SK-N-SH treated with all-trans-retinoic acid at 6 μM for 48 hours (cell line): ENCODE measurements at regions not wholly inside any gene's neighbourhood (a gene's known extent, or its start where the extent isn't known, plus 50 kb on each side); places are given as distances from the start of the nearest gene placed in this dataset.

ENCODE experiments used
- ATAC-seq: fragments of 200-7000 bp; cut with Tn5 transposase; 3 replicates; pipeline ENCODE4 v1.9.1; 2020; ENCODE audit warnings: mild to moderate bottlenecking, moderate library complexity
- ARNTL ChIP-seq: fragments of 450-650 bp; formaldehyde crosslinking; IDR thresholded peaks from 2 replicates; pipeline ENCODE4 v1.5.0; 2020; ENCODE audit warnings: low read depth, mild to moderate bottlenecking, moderate library complexity, borderline replicate concordance
- BACH2 ChIP-seq: fragments of 250-450 bp; sonication (Bioruptor Pico); IDR thresholded peaks from 2 replicates; pipeline ENCODE4 v1.9.0; 2021; ENCODE audit warnings: mild to moderate bottlenecking, borderline replicate concordance
- CSDC2 ChIP-seq: fragments of 250-450 bp; sonication (Bioruptor Pico); IDR thresholded peaks from 2 replicates; pipeline ENCODE4 v1.5.0; 2020; ENCODE audit warnings: mild to moderate bottlenecking, moderate library complexity
- ESRRG ChIP-seq: fragments of 250-450 bp; sonication (Bioruptor Pico); IDR thresholded peaks from 2 replicates; pipeline ENCODE4 v1.6.1; 2021; ENCODE audit warnings: mild to moderate bottlenecking
- GLIS3 ChIP-seq: fragments of 250-450 bp; sonication (Bioruptor Pico); IDR thresholded peaks from 2 replicates; pipeline ENCODE4 v1.5.0; 2020; ENCODE audit warnings: mild to moderate bottlenecking, moderate library complexity
- ISL1 ChIP-seq: fragments of 250-450 bp; sonication (Bioruptor Pico); IDR thresholded peaks from 2 replicates; pipeline ENCODE4 v2.1.2; 2022; ENCODE audit warnings: mild to moderate bottlenecking, moderate library complexity
- OSR1 ChIP-seq: fragments of 250-450 bp; sonication (Bioruptor Pico); IDR thresholded peaks from 2 replicates; pipeline ENCODE4 v1.8.0; 2022; ENCODE audit warnings: moderate library complexity, mild to moderate bottlenecking, inconsistent platforms
- PPARA ChIP-seq: fragments of 250-450 bp; sonication (Bioruptor Pico); IDR thresholded peaks from 2 replicates; pipeline ENCODE4 v1.5.0; 2020; ENCODE audit warnings: mild to moderate bottlenecking, borderline replicate concordance
- RARB ChIP-seq: fragments of 250-450 bp; sonication (Bioruptor Pico); IDR thresholded peaks from 2 replicates; pipeline ENCODE4 v1.8.0; 2021; ENCODE audit warnings: mild to moderate bottlenecking, moderate library complexity
- SNAI2 ChIP-seq: fragments of 250-450 bp; sonication (Bioruptor Pico); IDR thresholded peaks from 2 replicates; pipeline ENCODE4 v1.5.0; 2020; ENCODE audit warnings: mild to moderate bottlenecking, moderate library complexity
- TCF4 ChIP-seq: fragments of 250-450 bp; sonication (Bioruptor Pico); IDR thresholded peaks from 2 replicates; pipeline ENCODE4 v1.8.0; 2021; ENCODE audit warnings: mild to moderate bottlenecking, moderate library complexity, borderline replicate concordance
- TOX ChIP-seq: fragments of 250-450 bp; sonication (Bioruptor Pico); IDR thresholded peaks from 2 replicates; pipeline ENCODE4 v1.8.0; 2021; ENCODE audit warnings: mild to moderate bottlenecking, moderate library complexity, borderline replicate concordance
- ZC3H10 ChIP-seq: fragments of 250-450 bp; sonication (Bioruptor Pico); IDR thresholded peaks from 2 replicates; pipeline ENCODE4 v1.5.1; 2021; ENCODE audit warnings: mild to moderate bottlenecking, moderate library complexity
- ZFP3 ChIP-seq: fragments of 250-450 bp; sonication (Bioruptor Pico); IDR thresholded peaks from 2 replicates; pipeline ENCODE4 v1.5.0; 2020; ENCODE audit warnings: mild to moderate bottlenecking, moderate library complexity
- ZFP30 ChIP-seq: fragments of 450-650 bp; formaldehyde crosslinking; IDR thresholded peaks from 2 replicates; pipeline ENCODE4 v1.5.0; 2022; ENCODE audit warnings: mild to moderate bottlenecking, moderate library complexity
- ZNF565 ChIP-seq: fragments of 450-650 bp; formaldehyde crosslinking; conservative IDR thresholded peaks from 2 replicates; pipeline ENCODE4 v1.5.0; 2020; ENCODE audit warnings: low read depth, mild to moderate bottlenecking, moderate library complexity
- ZNF70 ChIP-seq: fragments of 450-650 bp; formaldehyde crosslinking; IDR thresholded peaks from 2 replicates; pipeline ENCODE4 v1.5.0; 2020; ENCODE audit warnings: mild to moderate bottlenecking, moderate library complexity
- ZNF8 ChIP-seq: fragments of 450-650 bp; formaldehyde crosslinking; IDR thresholded peaks from 2 replicates; pipeline ENCODE4 v1.5.0; 2020; ENCODE audit warnings: mild to moderate bottlenecking, moderate library complexity
- TF ChIP-seq, protein P1 (sequence below): fragments of 250-450 bp; sonication (Bioruptor Pico); IDR thresholded peaks from 2 replicates; pipeline ENCODE4 v1.5.1; 2020; ENCODE audit warnings: low read depth, mild to moderate bottlenecking, moderate library complexity
- TF ChIP-seq, protein P2 (sequence below): fragments of 250-450 bp; sonication (Bioruptor Pico); IDR thresholded peaks from 2 replicates; pipeline ENCODE4 v1.8.0; 2021; ENCODE audit warnings: low read depth, mild to moderate bottlenecking, moderate library complexity, borderline replicate concordance
- TF ChIP-seq, protein P3 (sequence below): fragments of 250-450 bp; sonication (Bioruptor Pico); IDR thresholded peaks from 2 replicates; pipeline ENCODE4 v1.5.1; 2021; ENCODE audit warnings: mild to moderate bottlenecking, moderate library complexity
- TF ChIP-seq, protein P4 (sequence below): fragments of 250-450 bp; sonication (Bioruptor Pico); IDR thresholded peaks from 2 replicates; pipeline ENCODE4 v1.5.0; 2020; ENCODE audit warnings: mild to moderate bottlenecking, moderate library complexity

DNA sequence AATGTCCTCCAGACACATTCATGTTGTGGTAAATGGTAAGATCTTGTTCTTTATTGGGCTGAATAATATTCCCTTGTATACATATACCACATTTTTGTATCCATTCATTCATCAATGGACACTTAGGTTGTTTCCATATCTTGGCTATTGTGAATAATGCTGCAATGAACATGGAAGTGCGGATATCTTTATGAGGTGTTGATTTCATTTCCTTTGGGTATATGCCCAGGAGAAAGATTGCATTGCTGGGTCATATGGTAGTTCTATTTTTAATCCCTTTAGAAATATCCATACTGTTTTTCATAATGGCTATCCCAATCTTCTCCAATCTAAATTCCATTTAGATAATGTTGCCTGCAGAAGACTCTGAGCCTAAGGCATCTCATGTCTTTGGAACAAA is 78.0 kb upstream of the TNC start:
- ATAC-seq: no peak
- TF ChIP-seq BACH2 (CRISPR knock-in tag) (no peak), ZNF8 (CRISPR knock-in tag) (peak; percentile 39; the same call in 1 of the 2 replicates)

DNA sequence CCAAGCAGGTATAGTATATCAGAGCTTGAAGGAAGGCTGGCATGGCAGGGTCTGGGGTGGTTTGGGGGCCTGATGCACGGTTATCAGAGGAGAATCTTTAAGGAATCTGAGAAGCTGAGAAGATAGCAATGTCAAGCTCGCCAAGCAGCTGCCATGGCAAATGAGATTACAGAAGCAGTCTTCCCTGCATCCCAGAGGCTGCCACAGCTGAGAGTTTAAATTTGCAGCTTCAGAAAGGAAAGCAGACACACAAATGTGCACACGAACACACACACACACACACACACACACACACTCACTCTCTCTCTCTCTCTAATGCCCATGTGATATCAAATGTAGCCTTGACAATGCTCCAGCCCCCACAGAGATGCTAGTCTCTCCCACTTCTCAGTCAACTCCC is 79.0 kb upstream of the TNC start:
- TF ChIP-seq ZFP3 (CRISPR knock-in tag): no peak
- TF ChIP-seq, protein P1, sequence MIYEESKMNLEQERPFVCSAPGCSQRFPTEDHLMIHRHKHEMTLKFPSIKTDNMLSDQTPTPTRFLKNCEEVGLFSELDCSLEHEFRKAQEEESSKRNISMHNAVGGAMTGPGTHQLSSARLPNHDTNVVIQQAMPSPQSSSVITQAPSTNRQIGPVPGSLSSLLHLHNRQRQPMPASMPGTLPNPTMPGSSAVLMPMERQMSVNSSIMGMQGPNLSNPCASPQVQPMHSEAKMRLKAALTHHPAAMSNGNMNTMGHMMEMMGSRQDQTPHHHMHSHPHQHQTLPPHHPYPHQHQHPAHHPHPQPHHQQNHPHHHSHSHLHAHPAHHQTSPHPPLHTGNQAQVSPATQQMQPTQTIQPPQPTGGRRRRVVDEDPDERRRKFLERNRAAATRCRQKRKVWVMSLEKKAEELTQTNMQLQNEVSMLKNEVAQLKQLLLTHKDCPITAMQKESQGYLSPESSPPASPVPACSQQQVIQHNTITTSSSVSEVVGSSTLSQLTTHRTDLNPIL: no peak
- TF ChIP-seq SNAI2: no peak
- TF ChIP-seq ZC3H10: no peak
- TF ChIP-seq ZNF565 (CRISPR knock-in tag): no peak
- TF ChIP-seq ISL1 (CRISPR knock-in tag): no peak
- no peak for TF ChIP-seq OSR1 (CRISPR knock-in tag)
- no peak for TF ChIP-seq CSDC2 (CRISPR knock-in tag)
- TF ChIP-seq ZNF8 (CRISPR knock-in tag): no peak
- no peak for TF ChIP-seq ARNTL (CRISPR knock-in tag)
- TF ChIP-seq BACH2 (CRISPR knock-in tag): no peak
- no peak for TF ChIP-seq GLIS3 (CRISPR knock-in tag)
- TF ChIP-seq ZFP30 (CRISPR knock-in tag): no peak
- no peak for TF ChIP-seq TCF4 (CRISPR knock-in tag)
- TF ChIP-seq ESRRG (CRISPR knock-in tag): no peak
- TF ChIP-seq TOX (CRISPR knock-in tag): no peak
- TF ChIP-seq RARB (CRISPR knock-in tag): no peak
- TF ChIP-seq, protein P2, sequence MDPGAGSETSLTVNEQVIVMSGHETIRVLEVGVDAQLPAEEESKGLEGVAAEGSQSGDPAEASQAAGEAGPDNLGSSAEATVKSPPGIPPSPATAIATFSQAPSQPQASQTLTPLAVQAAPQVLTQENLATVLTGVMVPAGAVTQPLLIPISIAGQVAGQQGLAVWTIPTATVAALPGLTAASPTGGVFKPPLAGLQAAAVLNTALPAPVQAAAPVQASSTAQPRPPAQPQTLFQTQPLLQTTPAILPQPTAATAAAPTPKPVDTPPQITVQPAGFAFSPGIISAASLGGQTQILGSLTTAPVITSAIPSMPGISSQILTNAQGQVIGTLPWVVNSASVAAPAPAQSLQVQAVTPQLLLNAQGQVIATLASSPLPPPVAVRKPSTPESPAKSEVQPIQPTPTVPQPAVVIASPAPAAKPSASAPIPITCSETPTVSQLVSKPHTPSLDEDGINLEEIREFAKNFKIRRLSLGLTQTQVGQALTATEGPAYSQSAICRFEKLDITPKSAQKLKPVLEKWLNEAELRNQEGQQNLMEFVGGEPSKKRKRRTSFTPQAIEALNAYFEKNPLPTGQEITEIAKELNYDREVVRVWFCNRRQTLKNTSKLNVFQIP (CRISPR knock-in tag): no peak
- no peak; the same call in 2 of the 3 replicates for ATAC-seq

DNA sequence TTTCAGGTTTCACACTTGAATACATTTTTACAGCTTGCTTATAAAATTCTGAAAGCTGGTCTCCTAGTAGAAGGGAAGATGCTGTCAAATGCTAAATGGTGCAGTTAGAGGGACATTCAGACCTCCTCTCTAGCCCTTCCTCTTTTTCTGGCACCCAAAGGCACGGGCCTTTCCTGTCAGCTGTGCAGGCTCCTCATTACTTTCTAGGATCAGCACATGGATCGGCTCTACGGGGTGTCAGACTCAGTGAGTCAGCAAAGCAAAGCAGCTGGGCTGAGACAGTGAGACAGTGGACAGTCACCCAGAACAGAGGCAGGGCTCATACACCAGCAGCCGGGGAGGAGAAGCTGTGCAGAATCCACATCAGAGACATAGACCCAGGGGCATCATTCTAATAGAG is 80.0 kb upstream of the TNC start:
- TF ChIP-seq PPARA (CRISPR knock-in tag): no peak
- no peak for TF ChIP-seq TOX (CRISPR knock-in tag)
- no peak for TF ChIP-seq BACH2 (CRISPR knock-in tag)
- TF ChIP-seq ZFP3 (CRISPR knock-in tag): peak; percentile 66; the same call in 1 of the 2 replicates
- no peak for TF ChIP-seq ZNF8 (CRISPR knock-in tag)
- peak; percentile 64 for ATAC-seq

DNA sequence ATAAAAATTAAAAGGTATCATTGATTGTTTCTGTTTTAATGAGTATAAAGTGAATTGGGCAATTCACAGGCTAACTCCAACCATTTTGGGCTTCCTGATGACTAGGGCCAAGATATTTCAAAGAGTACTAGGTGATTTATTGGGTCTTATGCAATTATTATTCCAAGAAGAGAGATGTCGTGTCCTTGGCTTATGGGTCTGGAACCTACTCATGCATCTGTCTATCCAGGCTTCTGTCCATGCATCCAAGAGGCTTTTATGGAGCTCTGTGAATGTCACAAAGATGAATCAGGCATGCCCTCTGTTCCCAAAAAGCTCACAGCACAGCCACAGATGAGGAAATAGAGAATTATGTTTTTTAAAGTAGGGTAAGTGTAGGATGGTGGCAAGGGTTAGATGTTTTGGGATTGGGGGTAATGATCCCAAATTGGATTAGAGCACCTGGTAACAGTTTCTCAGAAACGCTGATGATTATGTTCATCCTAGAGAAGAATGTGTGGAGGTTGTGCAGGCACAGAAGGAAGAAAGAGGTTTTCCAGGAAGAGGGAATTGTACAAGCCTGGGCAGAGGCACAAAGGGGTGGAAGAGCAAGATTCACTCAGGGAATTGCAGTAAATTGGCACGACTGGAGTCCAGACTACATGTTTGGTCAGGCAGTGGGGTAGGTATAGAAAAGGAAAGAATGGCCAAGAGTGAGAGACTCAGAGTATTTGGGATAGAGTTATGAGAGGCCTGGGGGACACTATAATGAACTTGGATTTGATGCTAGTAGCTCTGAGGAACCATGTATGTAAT is 83.0 kb upstream of the TNC start:
- TF ChIP-seq ESRRG (CRISPR knock-in tag) (no peak), ZNF70 (CRISPR knock-in tag) (no peak), ZNF565 (CRISPR knock-in tag) (no peak), ZC3H10 (no peak), RARB (CRISPR knock-in tag) (no peak), GLIS3 (CRISPR knock-in tag) (no peak), PPARA (CRISPR knock-in tag) (no peak), ISL1 (CRISPR knock-in tag) (no peak), ARNTL (CRISPR knock-in tag) (no peak), OSR1 (CRISPR knock-in tag) (no peak), BACH2 (CRISPR knock-in tag) (no peak), TOX (CRISPR knock-in tag) (no peak), SNAI2 (no peak), ZFP30 (CRISPR knock-in tag) (no peak)
- TF ChIP-seq, protein P3, sequence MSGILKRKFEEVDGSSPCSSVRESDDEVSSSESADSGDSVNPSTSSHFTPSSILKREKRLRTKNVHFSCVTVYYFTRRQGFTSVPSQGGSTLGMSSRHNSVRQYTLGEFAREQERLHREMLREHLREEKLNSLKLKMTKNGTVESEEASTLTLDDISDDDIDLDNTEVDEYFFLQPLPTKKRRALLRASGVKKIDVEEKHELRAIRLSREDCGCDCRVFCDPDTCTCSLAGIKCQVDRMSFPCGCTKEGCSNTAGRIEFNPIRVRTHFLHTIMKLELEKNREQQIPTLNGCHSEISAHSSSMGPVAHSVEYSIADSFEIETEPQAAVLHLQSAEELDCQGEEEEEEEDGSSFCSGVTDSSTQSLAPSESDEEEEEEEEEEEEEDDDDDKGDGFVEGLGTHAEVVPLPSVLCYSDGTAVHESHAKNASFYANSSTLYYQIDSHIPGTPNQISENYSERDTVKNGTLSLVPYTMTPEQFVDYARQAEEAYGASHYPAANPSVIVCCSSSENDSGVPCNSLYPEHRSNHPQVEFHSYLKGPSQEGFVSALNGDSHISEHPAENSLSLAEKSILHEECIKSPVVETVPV (CRISPR knock-in tag): no peak
- TF ChIP-seq, protein P1: no peak
- TF ChIP-seq, protein P2 (CRISPR knock-in tag): no peak
- TF ChIP-seq, protein P4, sequence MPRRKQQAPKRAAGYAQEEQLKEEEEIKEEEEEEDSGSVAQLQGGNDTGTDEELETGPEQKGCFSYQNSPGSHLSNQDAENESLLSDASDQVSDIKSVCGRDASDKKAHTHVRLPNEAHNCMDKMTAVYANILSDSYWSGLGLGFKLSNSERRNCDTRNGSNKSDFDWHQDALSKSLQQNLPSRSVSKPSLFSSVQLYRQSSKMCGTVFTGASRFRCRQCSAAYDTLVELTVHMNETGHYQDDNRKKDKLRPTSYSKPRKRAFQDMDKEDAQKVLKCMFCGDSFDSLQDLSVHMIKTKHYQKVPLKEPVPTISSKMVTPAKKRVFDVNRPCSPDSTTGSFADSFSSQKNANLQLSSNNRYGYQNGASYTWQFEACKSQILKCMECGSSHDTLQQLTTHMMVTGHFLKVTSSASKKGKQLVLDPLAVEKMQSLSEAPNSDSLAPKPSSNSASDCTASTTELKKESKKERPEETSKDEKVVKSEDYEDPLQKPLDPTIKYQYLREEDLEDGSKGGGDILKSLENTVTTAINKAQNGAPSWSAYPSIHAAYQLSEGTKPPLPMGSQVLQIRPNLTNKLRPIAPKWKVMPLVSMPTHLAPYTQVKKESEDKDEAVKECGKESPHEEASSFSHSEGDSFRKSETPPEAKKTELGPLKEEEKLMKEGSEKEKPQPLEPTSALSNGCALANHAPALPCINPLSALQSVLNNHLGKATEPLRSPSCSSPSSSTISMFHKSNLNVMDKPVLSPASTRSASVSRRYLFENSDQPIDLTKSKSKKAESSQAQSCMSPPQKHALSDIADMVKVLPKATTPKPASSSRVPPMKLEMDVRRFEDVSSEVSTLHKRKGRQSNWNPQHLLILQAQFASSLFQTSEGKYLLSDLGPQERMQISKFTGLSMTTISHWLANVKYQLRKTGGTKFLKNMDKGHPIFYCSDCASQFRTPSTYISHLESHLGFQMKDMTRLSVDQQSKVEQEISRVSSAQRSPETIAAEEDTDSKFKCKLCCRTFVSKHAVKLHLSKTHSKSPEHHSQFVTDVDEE (CRISPR knock-in tag): no peak
- ATAC-seq: no peak
